GM19455 (cell line): ENCODE measurements at regions not wholly inside any gene's neighbourhood (a gene's known extent, or its start where the extent isn't known, plus 50 kb on each side); places are given as distances from the start of the nearest gene placed in this dataset.
"Not testable (repeated sequence)": the region's sequence is repeated elsewhere in the genome, so short reads cannot be mapped to it uniquely, and the experiment has no call there.

Experiments used
- ATAC-seq: cut with Tn5 transposase; IDR thresholded peaks from one replicate; pipeline ENCODE4 v1.9.1; 2021; ENCODE audit not compliant: unreplicated experiment

DNA sequence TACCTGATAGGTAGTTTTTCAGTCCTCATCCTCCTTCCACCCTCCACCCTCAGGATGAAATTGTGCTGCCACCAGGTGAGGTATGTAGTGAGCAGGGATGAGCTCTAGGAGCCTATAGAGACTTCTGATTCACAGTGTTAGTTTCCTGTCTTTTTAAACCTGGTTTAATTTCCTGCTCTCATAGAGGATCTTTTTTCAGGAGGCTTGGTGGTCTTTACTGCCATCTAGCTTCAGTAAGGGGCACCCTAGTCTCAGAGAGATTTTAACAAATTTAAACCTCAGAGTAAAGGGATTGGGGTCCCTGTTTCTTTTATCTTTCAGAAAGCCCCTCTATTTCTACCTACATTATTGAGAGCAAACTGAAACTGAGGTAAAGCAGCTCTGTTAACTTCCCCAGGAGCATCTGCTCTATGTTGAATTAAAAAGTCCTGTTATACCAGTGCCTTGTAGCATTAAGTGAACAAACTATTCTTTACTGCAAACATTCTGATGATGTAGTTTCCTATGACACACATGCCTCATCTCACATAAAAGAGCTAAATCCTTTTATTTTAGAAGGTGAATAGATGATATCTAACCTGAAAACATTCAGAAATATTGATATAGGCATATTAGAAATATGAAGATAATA is 172.2 kb upstream of the DDHD1 start:
- ATAC-seq = no peak

DNA sequence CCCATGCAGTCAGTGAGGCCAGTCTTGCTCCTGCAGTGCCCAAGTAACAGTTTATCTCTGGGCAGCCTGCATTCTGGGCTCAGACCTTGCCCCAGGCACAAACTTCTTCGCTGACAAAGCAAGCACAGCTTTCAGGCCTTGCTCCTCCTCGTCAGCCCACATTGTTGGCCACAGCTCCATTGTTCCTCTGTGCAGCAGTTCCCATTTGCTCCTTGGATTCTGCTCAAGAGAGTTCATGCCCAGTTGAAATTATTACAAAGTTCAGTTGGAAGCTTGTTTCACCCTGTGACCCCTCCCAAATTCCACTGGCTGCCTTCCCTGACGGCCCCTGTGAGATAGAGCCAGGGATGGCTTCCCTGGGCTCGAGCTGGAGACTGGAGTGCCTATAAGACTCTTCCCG is 163.4 kb upstream of the DDHD1 start:
- ATAC-seq = no peak

DNA sequence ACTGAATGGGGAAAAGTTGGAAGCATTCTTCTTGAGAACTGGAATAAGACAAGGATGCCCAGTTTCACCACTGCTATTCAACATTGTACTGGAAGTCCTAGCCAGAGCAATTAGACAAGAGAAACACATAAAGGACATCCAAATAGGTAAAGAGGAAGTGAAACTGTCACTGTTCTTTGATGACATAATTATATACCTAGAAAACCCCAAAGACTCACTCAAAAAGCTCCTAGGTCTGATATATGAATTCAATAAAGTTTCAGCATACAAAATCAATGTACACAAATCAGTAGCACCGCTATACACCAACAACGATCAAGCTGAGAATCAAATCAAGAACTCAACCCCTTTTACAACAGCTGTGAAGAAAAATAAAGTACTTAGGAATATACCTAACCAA is 157.3 kb upstream of the DDHD1 start:
- peak; percentile 84 for ATAC-seq

DNA sequence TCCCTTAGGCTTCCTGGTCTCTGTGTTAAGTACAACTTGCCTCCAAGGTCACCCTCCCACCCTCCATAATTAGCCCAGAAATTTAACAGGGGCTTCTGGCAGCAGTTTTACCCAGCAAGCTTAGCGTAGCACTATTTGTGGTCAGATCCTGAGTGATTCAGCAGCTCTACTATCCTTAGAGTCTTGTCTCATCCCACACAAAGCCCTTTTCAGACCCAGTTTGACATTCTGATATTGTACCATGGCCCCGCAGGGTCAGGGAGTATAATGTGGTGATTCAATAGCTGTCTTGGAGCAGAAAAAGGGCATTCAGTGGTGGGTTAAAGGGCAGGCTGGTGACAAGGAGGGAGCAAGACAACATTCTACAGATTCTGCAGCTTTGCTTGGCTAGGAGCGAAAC is 153.8 kb upstream of the DDHD1 start:
- no peak for ATAC-seq

DNA sequence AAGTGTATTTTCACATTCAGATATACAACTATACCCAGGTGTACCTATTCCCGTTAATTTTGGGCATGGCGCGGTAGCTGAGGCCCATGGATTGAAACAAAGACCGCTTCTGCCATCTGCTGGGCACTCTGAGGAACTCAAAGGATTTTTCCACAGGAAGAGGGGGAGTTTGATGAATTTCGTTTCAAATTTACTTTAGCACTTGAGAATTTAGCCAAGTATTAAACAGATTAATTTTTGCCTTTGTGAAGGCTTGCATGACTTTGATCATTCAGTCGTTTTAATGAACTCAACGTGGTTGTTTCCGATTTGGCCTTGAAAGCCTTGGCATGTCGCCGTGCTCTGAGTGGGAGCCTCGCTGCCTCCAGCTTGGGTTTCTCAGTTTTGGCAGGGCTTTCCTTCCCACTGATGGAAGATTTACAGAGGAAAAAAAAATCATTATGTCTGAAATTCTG is 153.2 kb upstream of the DDHD1 start:
- no peak for ATAC-seq

DNA sequence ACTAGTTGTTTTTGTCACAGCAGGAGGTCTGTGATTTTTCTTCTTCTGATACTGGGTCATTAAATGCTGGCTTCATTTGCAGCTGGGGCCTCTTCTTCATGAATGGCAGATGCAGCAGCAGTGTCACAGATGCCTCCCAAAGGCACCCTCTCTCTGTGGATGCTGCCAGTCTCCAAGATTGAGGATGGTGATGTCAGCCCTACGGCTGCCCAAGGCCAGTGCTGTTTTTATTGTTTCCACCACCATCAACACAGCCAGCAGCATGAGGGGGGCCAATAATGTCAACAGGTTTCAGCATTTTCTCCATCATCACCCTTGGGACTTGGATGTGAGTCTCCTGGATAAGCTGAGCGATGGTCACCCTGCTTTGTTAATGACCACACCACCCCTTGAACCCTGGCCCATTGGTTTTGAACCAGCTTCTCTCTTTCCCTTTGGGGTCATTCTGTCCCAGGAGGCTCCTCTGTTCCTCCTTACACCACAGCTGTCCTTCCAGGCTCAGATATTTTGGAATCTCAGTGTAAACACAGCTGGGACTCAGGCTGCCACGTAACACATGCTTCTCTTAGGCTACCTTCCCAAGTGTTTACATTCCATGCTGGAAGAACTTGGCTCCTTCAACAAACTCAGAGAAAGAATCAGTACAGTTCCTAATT is 151.7 kb upstream of the DDHD1 start:
- ATAC-seq = no peak

DNA sequence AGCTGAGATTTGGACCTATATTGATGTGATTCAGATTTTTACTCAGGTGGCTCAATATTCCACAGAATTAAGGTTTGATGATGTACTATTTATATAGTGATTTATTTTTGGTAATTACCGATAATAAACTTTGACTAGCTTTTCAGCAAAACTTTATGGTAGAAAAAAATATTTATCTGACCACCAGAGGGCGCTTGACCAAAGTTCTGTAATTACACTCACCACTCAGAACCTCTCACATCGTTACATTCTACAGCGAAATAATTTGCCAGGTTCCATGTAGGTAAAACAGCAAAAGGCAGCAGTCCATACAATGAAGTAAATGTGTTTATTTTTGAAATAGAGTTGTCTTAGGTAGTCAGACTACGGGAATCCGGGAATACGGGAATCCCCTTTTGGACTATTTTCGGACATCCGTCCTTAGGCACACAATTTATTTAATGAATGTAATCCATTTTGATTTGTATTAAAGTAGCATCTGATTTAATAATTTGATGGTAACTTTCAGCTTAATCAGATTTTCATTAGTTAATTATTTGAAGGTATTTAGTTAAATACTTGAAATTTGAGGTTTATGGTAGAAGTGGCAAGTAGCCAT is 143.0 kb upstream of the DDHD1 start:
- ATAC-seq = no peak

DNA sequence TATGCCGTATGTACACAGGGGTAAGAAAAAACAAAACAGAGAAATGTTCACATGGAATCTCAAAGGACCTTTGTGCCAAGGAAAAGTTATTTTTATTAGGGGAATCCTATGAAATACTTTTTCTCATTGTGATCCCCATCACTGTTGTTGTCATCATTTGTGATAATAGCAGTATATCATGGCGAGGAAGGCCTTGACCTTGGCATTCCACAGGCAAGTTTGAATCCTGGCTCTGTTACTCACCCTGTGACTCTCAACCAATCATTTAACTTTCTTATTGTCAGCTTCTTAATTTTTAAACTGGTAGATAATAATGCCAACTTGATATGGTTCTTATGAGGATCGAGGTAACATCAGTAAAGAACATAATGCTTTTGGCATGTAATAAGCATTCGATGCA is 142.2 kb upstream of the DDHD1 start:
- no peak for ATAC-seq

DNA sequence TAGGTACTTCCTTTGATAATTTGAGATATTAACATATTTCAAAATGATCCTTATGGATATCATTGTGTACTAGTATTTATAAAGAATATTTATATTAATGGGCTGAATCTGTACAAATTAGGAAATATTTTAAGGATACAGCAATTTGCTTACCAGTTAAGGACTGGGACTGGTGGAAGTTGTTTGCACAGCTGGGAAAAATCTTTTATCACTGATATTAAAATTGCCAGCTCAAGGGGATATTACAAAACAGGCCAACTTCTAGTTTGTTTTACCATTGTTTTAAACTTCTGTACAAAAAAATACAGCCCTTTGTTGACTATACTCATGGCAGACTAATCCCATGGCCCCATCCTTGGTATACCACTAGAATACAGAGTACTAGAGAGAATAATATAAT is 133.2 kb upstream of the DDHD1 start:
- no peak for ATAC-seq

DNA sequence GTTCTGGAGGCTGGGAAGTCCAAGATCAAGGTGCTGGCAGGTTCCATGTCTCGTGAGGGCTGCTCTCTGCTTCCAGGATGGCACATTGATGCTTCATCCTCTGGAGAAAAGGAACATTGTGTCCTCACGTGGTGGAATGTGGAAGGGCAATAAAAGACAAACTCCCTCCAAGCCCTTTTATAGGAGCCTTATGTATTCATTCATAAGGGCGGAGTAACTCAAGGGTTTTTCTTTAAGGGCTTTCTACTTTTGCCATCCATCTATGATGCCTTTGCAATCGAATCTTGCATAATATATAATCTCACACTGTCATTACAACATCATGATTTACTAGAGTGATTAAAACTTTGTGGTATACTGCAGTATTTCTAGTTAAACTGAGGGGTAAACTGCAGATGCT is 132.7 kb upstream of the DDHD1 start:
- ATAC-seq = no peak

DNA sequence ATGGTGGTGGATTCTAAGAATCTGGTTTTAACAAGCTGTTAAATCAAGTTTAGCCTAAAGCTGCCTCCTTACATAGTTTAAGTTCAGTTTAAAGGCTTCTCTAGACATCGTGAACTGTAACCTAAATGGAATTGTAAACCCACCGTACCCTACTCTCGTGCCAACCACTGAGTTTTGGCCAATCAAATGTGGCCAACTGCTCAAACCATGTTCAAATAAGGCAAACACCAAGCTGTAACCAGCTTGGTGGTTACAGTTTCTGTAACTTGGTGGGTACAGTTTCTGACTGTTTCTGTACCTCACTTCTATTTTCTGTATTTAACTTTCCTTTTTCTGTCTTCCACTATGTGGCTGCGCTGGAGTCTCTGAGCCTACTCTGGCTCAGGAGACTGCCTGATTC is 131.9 kb upstream of the DDHD1 start:
- ATAC-seq = no peak

DNA sequence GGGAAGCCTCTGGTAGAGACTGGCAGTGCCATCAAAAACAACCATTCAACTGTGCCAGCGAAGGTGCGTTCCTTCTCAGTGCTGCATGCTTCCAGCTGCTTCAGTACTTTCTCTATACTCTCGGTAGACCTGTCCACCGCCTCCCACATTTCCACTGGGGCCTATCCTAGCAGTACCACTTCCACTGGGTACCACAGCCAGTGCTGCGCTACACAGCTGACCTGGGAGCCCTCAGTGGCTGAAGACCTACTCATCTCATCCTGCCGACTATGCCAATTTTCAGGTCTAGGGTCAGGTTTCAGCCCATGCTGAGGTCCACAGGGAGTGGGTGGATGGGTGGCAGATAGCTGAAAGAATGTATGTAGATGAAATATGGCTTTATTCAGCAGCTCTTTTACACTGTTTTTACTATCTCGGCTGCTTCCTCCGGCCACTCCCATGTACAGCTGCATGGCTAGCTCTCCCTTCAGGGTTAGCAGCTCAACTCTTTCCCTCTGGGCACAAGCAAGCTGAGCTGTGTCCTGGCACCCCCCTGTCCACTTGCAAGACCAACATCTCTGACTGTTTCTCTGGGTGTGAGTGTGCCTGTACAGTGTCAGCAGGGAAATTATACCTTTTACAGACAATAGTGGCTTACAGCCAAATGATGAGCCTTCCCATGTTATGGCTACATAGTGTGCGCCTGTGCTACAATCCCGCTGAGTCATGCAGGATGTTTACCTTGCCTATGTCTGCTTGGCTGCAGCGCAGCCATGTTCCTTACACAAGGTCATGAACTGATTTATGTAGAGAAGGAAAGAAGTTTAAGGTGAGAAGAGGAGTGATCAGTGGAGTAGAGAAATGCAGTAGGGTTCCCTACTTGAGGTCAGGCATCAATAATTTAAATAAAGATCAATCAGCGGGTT is 125.7 kb upstream of the DDHD1 start:
- no peak for ATAC-seq

DNA sequence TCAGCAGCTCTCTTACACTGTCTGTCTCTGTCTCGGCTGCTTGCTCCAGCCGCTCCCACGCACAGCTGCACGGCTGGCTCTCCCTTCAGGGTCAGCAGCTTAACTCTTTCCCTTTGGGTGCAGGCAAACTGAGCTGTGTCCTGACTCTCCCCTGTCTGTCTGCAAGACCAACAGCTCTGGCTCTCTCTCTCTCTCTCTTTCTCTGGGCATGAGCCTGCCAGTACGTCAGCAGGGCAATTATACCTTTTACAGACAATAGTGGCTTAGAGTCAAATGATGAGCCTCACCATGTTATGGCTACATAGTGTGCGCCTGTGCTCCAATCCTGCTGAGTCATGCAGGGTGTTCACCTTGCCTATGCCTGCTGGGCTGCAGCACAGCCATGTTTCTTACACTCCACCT is 120.5 kb upstream of the DDHD1 start:
- ATAC-seq = no peak

DNA sequence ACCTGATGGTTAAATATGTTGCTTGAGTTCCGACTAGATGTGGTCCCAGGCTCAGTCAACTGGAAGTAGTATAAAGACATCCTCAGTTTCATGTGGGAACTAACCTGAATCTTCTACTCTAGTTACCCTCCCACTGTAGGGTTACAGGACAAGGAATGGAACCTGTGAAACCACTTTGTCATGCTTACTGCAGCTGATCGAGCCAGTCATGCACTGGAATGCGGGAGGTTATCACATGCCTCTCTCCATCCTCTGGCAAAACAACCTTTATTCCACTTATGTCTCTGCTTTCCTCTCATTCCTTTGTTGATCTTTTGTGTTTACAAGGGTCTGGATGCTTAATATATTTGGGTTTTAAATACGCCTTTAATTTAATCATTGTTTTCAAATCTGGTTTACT is 111.9 kb upstream of the DDHD1 start:
- ATAC-seq = no peak

DNA sequence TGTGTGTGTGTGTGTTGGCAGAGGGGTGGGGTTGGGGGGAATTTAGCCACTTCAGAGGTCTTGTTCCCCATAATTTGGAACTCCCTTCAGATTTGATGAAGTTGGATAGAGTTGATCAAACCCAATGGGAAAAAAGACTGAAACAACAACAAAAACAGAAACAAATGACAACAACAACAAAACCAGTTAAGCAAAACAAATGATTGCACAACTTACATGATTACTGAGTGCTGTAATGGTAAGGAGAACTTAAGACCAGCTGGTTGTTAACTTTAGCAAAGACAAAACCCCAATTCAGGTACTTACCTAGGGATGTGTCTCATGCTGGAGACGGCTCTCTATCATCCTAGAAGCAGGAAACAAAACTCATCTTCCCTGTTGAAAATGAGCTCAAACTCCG is 107.8 kb upstream of the DDHD1 start:
- ATAC-seq = no peak

DNA sequence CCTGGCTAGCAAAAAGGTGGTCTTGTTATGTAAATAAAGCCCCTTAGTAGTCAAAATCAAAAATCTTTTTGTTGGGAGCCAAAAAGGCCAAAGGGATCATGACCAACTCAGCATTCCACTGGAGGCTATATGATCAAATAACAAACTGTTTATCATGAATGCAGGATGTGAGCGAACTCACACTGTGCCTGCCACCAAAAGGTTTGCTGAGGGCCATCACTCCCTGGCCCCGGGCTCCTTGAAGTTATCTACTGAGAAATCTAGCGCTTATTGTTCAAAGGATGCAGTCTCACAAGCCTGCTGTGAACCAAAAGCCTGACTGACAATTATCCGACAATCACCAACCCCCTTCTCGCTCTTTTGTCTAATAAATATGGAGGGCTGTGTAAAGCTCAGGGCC is 107.2 kb upstream of the DDHD1 start:
- ATAC-seq = no peak

DNA sequence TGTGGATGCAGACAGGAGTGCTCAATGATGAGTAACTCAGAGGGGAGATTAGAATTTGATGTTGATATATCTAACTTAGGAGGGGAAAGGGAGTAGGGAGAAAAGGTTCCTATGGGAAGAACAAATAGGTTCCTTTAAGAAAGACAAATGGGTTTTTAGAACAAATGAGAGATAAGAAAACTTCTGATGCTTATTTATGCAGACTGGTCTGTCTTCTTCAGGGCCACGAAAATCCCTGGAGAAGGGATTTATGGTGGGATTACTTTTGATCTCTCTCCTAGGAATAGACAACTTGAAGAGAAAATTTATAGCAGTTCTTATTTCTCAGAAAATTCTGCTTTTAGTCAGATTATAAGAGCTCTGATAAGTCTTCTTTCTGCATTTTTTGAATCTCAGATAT is 99.0 kb upstream of the DDHD1 start:
- ATAC-seq = no peak

DNA sequence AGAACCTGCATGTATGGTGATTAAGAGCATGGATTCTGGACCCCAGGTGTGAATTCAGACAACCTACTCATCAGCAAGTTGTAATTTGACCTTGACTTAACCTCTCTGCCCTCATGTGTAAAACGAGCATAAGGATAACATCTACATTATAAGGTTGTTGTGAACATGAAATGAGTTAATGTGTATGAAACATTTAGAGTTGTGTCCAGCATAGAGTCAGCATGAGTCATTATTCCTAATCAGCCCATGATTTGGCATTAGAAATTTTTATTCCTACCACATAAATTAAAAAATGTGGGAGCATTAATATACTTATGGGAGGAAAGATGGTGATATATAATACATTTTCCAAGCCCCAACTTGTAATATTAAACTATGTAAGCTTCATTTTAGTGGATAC is 95.9 kb upstream of the DDHD1 start:
- ATAC-seq = no peak

DNA sequence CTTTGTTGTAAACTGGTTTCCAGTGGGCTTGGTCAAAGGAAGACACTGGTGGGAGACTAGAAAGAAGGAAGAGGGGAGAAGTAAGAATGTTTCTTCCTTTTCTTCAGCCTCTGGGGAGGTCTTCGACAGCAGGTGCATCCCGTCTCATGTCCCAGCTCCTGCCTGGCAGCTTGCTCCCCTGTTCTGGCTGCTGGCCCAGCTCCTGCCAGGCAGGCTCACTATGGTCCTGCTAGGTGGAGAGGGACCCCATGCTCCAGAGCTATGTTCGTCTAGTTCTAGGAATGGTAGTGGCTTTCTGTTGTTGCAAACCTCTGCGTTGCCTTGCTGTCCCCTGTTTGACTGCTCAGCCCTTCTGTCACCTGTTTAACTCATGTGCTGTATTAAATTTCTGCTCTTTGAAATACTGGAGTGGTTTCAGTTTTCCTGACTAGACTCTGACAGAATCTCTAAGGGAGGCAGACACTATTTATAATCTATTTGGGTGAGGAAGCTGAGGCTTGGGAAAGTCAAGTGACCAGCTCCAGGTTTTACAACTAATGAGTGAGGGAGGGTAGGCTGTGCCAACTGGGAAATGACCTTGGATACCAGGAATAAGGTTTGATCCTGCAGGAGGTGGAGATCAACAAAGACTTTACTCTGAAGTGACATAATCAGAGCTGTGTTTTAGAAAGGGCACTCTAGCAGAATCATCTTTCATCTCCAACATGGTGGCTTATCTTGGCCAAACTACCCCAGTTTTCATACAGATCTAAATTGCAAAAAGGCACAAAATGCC is 94.7 kb upstream of the DDHD1 start:
- no peak for ATAC-seq

DNA sequence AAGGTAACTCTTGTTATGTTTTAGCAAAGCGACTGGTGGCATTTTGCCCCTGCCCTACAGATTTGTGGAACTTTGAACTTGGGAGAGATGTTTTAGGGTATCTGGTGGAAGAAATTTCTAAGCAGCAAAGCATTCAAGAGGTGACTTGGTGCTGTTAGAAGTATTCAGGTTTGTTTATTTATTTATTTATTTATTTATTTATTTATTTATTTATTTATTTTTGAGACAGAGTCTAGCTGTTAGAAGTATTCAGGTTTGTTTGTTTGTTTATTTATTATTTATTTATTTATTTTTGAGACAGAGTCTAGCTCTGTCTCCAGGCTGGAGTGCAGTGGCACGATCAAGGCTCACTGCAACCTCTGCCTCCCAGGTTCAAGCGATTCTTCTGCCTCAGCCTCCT is 89.8 kb upstream of the DDHD1 start:
- not testable (repeated sequence) for ATAC-seq

DNA sequence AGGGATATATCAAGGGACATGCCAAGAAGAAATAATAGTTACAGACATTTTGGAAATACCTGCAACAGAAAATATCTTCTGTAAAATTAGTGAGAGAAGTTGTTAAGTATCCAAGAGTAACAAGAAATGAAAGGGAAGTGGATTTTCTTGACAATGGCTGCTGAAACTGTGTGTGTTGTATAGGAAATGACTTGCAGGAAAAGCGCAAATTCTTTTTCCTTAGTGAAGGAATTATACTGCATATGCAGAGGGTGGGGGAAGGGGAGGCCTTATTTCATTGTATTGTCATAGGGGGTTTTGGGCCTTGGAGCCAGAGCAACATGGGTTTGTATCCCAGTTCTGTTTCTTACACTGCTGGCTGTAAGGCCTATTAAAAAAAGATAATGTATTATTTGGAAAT is 84.4 kb upstream of the DDHD1 start:
- ATAC-seq = no peak
